ENCODE measurements at regions not wholly inside any gene's neighbourhood (a gene's known extent, or its start where the extent isn't known, plus 50 kb on each side); places are given as distances from the start of the nearest gene placed in this dataset.
A peak's percentile ranks its signal among the peaks of the same experiment; 100 is the strongest.

DNA sequence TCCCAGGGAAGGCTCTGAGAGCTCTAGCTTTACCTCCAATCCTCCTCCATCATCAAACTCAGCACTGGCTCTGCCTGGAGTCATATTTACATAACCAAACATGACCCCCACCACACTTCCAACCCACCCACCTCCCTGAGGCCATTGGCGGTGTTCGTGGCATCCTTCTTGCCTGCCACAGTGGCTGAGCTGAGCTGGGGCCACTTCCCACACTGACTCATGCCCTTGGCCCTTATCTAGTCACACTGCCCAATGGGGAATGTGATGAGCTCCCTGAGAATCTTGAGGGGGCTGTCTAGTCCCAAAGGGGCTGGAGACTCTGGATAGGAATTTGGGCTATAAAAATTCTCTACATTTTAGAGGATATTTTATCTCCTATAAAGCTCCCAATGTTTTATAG, 230.9 kb upstream of the IRF2BP2 start:
- TF ChIP-seq EGR2 (tag by site-specific recombination; IDR thresholded peaks at IDR 0.05; ENCODE audit: low read depth) (peak; percentile 39; the same call in 1 of the 2 replicates), ZNF514 (tag by site-specific recombination; IDR thresholded peaks at IDR 0.05) (no peak), ZEB2 (tag by site-specific recombination; IDR thresholded peaks at IDR 0.05) (no peak), ZFHX2 (tag by site-specific recombination; conservative IDR thresholded peaks at IDR 0.05) (peak; percentile 66), ZNF629 (tag by site-specific recombination; IDR thresholded peaks at IDR 0.05) (no peak), YY2 (tag by site-specific recombination; IDR thresholded peaks at IDR 0.05) (0 out of 2 replicates have a peak, but pooled peaks have one; percentile 30), ZNF10 (tag by site-specific recombination; IDR thresholded peaks at IDR 0.05) (no peak)
- Histone ChIP-seq H3K27ac (ENCODE audit: extremely low read depth, low read depth, low read length) (no peak overlapping the region), H3K4me1 (ENCODE audit: control insufficient read depth, insufficient read depth, low read length) (peaks cover 10% of the 10 kb centered on the region; the same call in 1 of the 2 replicates), H3K9me3 (ENCODE audit: control insufficient read depth, insufficient read depth, low read depth, low read length) (no peaks in the 10 kb centered on the region), H3K4me3 (ENCODE audit: low read depth, low read length) (no peak overlapping the region), H3K36me3 (ENCODE audit: control insufficient read depth in 2 of 2, insufficient read depth in 1 of 2, low read length in 2 of 2) (no peaks in the 10 kb centered on the region)
- POLR2A ChIA-PET: interaction anchor here (1.2 kb wide), 1 partner anchor 117 kb away, joined by 3 read pairs; no protein-coding TSS in a partner anchor
- CTCF ChIA-PET: interaction anchor here (0.7 kb wide), 2 partner anchors 150 to 341 kb away, joined by 3 to 5 read pairs; no protein-coding TSS in a partner anchor

DNA sequence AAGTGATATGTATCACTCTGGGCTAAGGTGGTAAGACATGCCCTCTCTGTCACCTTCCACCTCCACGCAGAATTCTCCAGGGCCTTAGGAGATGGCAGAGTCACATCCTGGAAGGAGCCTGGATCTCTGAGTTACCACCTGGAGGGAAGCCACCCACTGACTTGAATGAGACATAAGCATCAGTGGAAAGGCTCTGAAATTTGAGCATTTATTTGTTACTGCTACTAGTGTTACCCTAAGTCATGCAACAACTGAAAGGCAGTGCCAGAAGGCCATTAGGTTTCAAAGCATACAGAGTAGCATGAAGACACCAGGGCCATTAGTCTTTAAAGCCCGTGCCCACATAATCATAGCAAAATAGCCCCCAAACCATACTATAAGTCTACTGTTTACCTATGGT, 230.3 kb upstream of the IRF2BP2 start:
- Histone ChIP-seq H3K27ac (ENCODE audit: extremely low read depth, low read depth, low read length) (no peak overlapping the region), H3K36me3 (ENCODE audit: control insufficient read depth in 2 of 2, insufficient read depth in 1 of 2, low read length in 2 of 2) (no peaks in the 10 kb centered on the region), H3K4me1 (ENCODE audit: control insufficient read depth, insufficient read depth, low read length) (peaks cover 10% of the 10 kb centered on the region; the same call in 1 of the 2 replicates), H3K4me3 (ENCODE audit: low read depth, low read length) (no peak overlapping the region), H3K9me3 (ENCODE audit: control insufficient read depth, insufficient read depth, low read depth, low read length) (no peaks in the 10 kb centered on the region)
- POLR2A ChIA-PET: interaction anchor here (1.2 kb wide), 1 partner anchor 116 kb away, joined by 3 read pairs; no protein-coding TSS in a partner anchor
- CTCF ChIA-PET: interaction anchor here (1.3 kb wide), 1 partner anchor 10 kb away, joined by 6 read pairs; no protein-coding TSS in a partner anchor
- TF ChIP-seq WT1 (tag by site-specific recombination; IDR thresholded peaks at IDR 0.05) (no peak), ZNF777 (tag by site-specific recombination; IDR thresholded peaks at IDR 0.05; ENCODE audit: borderline replicate concordance) (no peak), GLI4 (tag by site-specific recombination; IDR thresholded peaks at IDR 0.05) (no peak), OSR2 (tag by site-specific recombination; IDR thresholded peaks at IDR 0.05) (peak; percentile 30; the same call in 1 of the 2 replicates), ZBTB7A (tag by site-specific recombination; IDR thresholded peaks at IDR 0.05; ENCODE audit: low read depth) (no peak), GLIS1 (tag by site-specific recombination; IDR thresholded peaks at IDR 0.05) (peak; percentile 38; the same call in 1 of the 2 replicates), MYNN (tag by site-specific recombination; IDR thresholded peaks at IDR 0.05; ENCODE audit: borderline replicate concordance) (no peak), SP2 (tag by site-specific recombination; IDR thresholded peaks at IDR 0.05) (no peak), ZNF16 (tag by site-specific recombination; IDR thresholded peaks at IDR 0.05; ENCODE audit: low read depth) (no peak), SP3 (tag by site-specific recombination; IDR thresholded peaks at IDR 0.05) (no peak), ZNF623 (tag by site-specific recombination; IDR thresholded peaks at IDR 0.05) (no peak)
- TF ChIP-seq, protein P1, sequence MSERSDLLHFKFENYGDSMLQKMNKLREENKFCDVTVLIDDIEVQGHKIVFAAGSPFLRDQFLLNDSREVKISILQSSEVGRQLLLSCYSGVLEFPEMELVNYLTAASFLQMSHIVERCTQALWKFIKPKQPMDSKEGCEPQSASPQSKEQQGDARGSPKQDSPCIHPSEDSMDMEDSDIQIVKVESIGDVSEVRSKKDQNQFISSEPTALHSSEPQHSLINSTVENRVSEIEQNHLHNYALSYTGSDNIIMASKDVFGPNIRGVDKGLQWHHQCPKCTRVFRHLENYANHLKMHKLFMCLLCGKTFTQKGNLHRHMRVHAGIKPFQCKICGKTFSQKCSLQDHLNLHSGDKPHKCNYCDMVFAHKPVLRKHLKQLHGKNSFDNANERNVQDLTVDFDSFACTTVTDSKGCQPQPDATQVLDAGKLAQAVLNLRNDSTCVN (tag by site-specific recombination; optimal IDR thresholded peaks at IDR 0.05): no peak
- TF ChIP-seq, protein P2, sequence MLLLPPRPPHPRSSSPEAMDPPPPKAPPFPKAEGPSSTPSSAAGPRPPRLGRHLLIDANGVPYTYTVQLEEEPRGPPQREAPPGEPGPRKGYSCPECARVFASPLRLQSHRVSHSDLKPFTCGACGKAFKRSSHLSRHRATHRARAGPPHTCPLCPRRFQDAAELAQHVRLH (tag by site-specific recombination; IDR thresholded peaks at IDR 0.05): no peak
- TF ChIP-seq, protein P3, sequence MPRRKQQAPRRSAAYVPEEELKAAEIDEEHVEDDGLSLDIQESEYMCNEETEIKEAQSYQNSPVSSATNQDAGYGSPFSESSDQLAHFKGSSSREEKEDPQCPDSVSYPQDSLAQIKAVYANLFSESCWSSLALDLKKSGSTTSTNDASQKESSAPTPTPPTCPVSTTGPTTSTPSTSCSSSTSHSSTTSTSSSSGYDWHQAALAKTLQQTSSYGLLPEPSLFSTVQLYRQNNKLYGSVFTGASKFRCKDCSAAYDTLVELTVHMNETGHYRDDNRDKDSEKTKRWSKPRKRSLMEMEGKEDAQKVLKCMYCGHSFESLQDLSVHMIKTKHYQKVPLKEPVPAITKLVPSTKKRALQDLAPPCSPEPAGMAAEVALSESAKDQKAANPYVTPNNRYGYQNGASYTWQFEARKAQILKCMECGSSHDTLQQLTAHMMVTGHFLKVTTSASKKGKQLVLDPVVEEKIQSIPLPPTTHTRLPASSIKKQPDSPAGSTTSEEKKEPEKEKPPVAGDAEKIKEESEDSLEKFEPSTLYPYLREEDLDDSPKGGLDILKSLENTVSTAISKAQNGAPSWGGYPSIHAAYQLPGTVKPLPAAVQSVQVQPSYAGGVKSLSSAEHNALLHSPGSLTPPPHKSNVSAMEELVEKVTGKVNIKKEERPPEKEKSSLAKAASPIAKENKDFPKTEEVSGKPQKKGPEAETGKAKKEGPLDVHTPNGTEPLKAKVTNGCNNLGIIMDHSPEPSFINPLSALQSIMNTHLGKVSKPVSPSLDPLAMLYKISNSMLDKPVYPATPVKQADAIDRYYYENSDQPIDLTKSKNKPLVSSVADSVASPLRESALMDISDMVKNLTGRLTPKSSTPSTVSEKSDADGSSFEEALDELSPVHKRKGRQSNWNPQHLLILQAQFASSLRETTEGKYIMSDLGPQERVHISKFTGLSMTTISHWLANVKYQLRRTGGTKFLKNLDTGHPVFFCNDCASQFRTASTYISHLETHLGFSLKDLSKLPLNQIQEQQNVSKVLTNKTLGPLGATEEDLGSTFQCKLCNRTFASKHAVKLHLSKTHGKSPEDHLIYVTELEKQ (tag by site-specific recombination; IDR thresholded peaks at IDR 0.05; ENCODE audit: borderline replicate concordance): no peak
- TF ChIP-seq, protein P4, sequence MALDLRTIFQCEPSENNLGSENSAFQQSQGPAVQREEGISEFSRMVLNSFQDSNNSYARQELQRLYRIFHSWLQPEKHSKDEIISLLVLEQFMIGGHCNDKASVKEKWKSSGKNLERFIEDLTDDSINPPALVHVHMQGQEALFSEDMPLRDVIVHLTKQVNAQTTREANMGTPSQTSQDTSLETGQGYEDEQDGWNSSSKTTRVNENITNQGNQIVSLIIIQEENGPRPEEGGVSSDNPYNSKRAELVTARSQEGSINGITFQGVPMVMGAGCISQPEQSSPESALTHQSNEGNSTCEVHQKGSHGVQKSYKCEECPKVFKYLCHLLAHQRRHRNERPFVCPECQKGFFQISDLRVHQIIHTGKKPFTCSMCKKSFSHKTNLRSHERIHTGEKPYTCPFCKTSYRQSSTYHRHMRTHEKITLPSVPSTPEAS (tag by site-specific recombination; IDR thresholded peaks at IDR 0.05): no peak

All from HEK293 (cell line).